Mucosa of descending colon (tissue), 3 donors: ENCODE measurements at regions not wholly inside any gene's neighbourhood (a gene's known extent, or its start where the extent isn't known, plus 50 kb on each side); places are given as distances from the start of the nearest gene placed in this dataset.

Source experiments
- ATAC-seq: fragments of 200-7000 bp; cut with Tn5 transposase; one replicate; pipeline ENCODE4 v1.9.1; 2020; ENCODE audit warnings: mild to moderate bottlenecking, moderate library complexity
- DNase-seq, 3 donors: peaks; one replicate each; pipeline ENCODE4 v3.0.0-alpha.2; 2020
- H3K36me3 ChIP-seq: fragments of 200-600 bp; one replicate; pipeline ENCODE4 v1.8.0; 2021; ENCODE audit warnings: low read depth, mild to moderate bottlenecking
- H3K4me1 ChIP-seq: fragments of 200-600 bp; one replicate; pipeline ENCODE4 v1.8.0; 2021; ENCODE audit warnings: low read depth, mild to moderate bottlenecking
- H3K4me3 ChIP-seq: fragments of 200-600 bp; one replicate; pipeline ENCODE4 v1.8.0; 2021; ENCODE audit warnings: mild to moderate bottlenecking
- H3K9me3 ChIP-seq: fragments of 200-600 bp; one replicate; pipeline ENCODE4 v1.8.0; 2021; ENCODE audit warnings: mild to moderate bottlenecking
- intact Hi-C, 2 donors: fragments of 100-400 bp; cut with DNase I in 1 of 2; cut with micrococcal nuclease in 1 of 2; formaldehyde crosslinking; loops; one replicate each; pipeline versions ENCODE4 v1.11.0 to v1.11.1; 2022; cut with DNase I, micrococcal nuclease
- TF ChIP-seq, protein P1 (sequence below): fragments of 200-600 bp; IDR thresholded peaks from one replicate; pipeline ENCODE4 v1.8.0; 2022; ENCODE audit warnings: antibody characterized with exemption, mild to moderate bottlenecking
- donor health status: DM: no; HTN: no; CAD: no; lungs with moderate emphysema.
- donor health status: DM: no; HTN: no; CAD: no.
- donor health status: DM: no; HTN: yes; CAD: no.

DNA sequence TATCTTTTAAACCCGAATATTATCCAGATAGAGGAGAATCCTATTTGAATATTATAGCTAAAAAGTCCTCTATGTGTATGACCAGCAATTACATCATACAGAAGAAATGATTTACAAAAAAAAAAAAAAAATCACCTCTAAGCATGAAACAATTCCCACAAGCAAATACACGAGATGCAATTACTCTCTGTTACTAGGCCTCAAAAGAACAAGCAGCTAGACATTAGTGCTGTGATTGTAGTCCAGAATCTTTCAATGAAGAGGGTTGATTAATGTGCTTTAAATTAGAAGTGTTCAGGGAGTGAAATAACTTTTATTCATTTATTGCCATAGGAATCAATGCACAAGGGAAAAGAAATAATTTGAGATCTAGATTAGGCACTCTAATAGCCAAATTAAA, 1379.5 kb upstream of the GBE1 start:
- intact Hi-C loops = no loop called here
- TF ChIP-seq, protein P1, sequence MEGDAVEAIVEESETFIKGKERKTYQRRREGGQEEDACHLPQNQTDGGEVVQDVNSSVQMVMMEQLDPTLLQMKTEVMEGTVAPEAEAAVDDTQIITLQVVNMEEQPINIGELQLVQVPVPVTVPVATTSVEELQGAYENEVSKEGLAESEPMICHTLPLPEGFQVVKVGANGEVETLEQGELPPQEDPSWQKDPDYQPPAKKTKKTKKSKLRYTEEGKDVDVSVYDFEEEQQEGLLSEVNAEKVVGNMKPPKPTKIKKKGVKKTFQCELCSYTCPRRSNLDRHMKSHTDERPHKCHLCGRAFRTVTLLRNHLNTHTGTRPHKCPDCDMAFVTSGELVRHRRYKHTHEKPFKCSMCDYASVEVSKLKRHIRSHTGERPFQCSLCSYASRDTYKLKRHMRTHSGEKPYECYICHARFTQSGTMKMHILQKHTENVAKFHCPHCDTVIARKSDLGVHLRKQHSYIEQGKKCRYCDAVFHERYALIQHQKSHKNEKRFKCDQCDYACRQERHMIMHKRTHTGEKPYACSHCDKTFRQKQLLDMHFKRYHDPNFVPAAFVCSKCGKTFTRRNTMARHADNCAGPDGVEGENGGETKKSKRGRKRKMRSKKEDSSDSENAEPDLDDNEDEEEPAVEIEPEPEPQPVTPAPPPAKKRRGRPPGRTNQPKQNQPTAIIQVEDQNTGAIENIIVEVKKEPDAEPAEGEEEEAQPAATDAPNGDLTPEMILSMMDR = no peak
- DNase-seq (no peak), ATAC-seq (no peak)
- H3K36me3 ChIP-seq = no peaks in the 10 kb centered on the region
- H3K9me3 ChIP-seq = peaks cover 12% of the 10 kb centered on the region
- no peak overlapping the region for H3K4me3 ChIP-seq
- no peaks in the 10 kb centered on the region for H3K4me1 ChIP-seq

DNA sequence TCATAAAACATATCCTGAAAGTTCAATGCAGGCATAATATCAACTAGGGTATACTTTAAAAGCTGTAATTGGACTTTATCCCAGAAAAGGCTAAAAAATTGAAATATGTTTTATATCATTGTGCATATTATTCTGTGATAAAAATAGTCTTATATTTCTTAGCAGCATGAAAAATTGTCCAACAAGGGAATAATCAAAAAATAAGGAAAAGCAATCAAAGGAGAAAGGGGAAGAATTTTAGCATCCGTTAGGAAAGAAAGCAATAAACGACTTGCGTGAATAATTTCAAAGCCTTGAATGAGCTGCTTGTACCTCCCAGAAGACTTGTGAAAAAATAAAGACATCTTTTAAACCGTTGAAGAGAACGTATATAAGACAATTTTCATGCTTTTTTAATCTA, 1369.8 kb upstream of the GBE1 start:
- Histone ChIP-seq H3K4me3 (no peak overlapping the region), H3K9me3 (peaks cover under 1% of the 10 kb centered on the region), H3K4me1 (no peaks in the 10 kb centered on the region), H3K36me3 (no peaks in the 10 kb centered on the region)
- TF ChIP-seq, protein P1 = no peak
- no peak for DNase-seq
- intact Hi-C loops = no loop called here
- ATAC-seq = no peak

DNA sequence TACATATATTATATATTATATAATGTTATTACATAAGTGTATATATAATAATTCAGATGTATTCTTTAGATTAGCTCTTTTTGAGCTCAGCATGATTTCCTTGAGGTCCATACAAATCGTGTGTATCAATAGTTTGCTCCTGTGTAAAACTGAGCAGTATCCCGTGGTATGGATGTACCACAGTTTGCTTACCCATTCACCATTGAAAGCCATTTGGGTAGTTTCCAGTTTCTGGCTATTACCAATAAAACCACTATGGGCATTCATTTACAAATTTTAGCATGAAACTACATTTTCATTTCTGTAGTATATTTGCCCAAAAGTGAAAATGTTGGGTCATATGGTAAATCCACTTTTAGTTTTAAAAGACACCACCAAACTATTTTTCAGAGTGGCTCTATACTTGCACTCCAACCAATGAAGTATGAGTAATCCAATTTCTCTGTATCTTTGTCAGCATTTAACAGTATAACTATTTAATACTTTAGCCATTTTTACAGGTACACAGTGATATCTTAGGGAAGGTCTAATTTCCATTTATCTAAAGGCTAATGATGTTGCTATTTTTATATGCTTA, 1361.4 kb upstream of the GBE1 start:
- no peak for ATAC-seq
- intact Hi-C loops = no loop called here

DNA sequence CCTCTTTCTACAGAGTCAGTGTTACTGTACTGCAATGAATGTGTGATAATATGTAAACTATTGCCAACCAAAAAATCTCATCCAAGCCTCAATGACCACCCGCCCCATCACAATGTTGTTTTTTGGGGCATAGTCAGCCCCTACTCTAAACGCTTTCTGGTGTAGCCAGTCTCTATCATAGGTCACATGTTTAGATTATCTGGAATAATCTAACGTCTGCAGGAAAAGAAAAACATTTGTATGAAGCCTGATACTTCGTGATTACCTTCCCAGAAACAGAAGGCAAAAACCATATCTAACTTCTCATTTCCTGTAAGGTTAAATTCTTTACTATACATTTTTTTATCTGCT, 1331.8 kb upstream of the GBE1 start:
- intact Hi-C loops = no loop called here
- no peak overlapping the region for H3K4me3 ChIP-seq
- no peak for ATAC-seq
- H3K36me3 ChIP-seq = no peaks in the 10 kb centered on the region
- H3K9me3 ChIP-seq = peaks cover 4% of the 10 kb centered on the region
- TF ChIP-seq, protein P1 = no peak
- DNase-seq = no peak
- H3K4me1 ChIP-seq = no peaks in the 10 kb centered on the region

More for the DNA sequence above, 1361.4 kb upstream of the GBE1 start:
- no peaks in the 10 kb centered on the region for H3K4me1 ChIP-seq
- H3K36me3 ChIP-seq = no peaks in the 10 kb centered on the region
- H3K4me3 ChIP-seq = no peak overlapping the region
- DNase-seq = no peak
- peaks cover 16% of the 10 kb centered on the region for H3K9me3 ChIP-seq
- TF ChIP-seq, protein P1 = no peak

DNA sequence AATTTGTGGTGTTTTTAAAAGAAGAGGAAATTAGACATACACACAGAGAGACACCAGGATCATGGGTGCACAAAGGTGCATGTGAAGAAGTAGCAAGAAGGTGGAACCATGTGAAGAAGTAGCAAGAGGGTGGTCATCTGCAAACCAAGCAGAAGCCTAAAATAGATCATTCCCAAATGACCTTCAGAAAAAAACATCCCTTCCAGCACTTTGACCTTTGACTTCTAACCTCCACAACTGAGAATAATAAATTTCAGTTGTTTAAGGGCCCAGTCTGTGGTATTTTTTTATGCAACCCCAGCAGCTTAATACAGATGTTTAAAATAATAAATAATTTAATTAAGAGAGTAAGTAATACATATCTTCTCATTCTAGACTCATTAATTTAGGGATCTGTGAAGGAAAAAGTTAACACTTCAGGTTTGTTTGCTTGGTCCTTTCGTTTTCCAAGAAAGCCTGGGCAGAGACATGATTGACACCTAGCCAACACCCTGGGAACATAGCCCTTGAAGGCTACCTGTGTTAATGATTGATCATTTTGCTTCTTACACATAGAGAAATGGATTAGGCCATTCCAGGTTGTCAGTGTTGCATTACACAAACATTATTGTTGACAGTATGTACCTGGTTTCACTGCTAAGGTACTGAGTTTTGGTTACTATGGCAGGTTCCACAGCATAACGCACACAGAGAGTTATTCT, 1331.2 kb upstream of the GBE1 start:
- ATAC-seq (peak; percentile 62), DNase-seq (peak in 1 of 3 donors; percentile 13)
- H3K4me3 ChIP-seq = no peak overlapping the region
- no peaks in the 10 kb centered on the region for H3K4me1 ChIP-seq
- no peaks in the 10 kb centered on the region for H3K36me3 ChIP-seq
- peaks cover 4% of the 10 kb centered on the region for H3K9me3 ChIP-seq
- intact Hi-C loops = no loop called here
- TF ChIP-seq, protein P1 = no peak
